ENCODE measurements at regions not wholly inside any gene's neighbourhood (a gene's known extent, or its start where the extent isn't known, plus 50 kb on each side); places are given as distances from the start of the nearest gene placed in this dataset.
"Not testable (repeated sequence)": the region's sequence is repeated elsewhere in the genome, so short reads cannot be mapped to it uniquely, and the experiment has no call there.

GRCh38 chr5:34188001-34188822 lies 145.2 kb upstream of the C1QTNF3 start:
- peak; percentile 75 for DNase-seq (ENCODE audit: low spot score)

GRCh38 chr5:34189246-34189645 lies 146.2 kb upstream of the C1QTNF3 start:
- not testable (repeated sequence) for DNase-seq (ENCODE audit: low spot score)

GRCh38 chr5:34189752-34190411 lies 146.9 kb upstream of the C1QTNF3 start:
- peak; percentile 52 for DNase-seq (ENCODE audit: low spot score)

- DNase-seq (ENCODE audit: low spot score) = peak; percentile 38
These were observed 147.5 kb upstream of the C1QTNF3 start for GRCh38 chr5:34190466-34190865.

GRCh38 chr5:34191279-34191744 lies 148.3 kb upstream of the C1QTNF3 start:
- peak; percentile 28 for DNase-seq (ENCODE audit: low spot score)

GRCh38 chr5:34192064-34192922 lies 149.3 kb upstream of the C1QTNF3 start:
- DNase-seq (ENCODE audit: low spot score) = peak; percentile 49

GRCh38 chr5:34192923-34193262 lies 149.9 kb upstream of the C1QTNF3 start:
- DNase-seq (ENCODE audit: low spot score) = not testable (repeated sequence)

- not testable (repeated sequence) for DNase-seq (ENCODE audit: low spot score)
These were observed 150.3 kb upstream of the C1QTNF3 start for GRCh38 chr5:34193297-34193696.

GRCh38 chr5:34193804-34194203 lies 150.8 kb upstream of the C1QTNF3 start:
- peak; percentile 25 for DNase-seq (ENCODE audit: low spot score)

- not testable (repeated sequence) for DNase-seq (ENCODE audit: low spot score)
These were observed 153.1 kb upstream of the C1QTNF3 start for GRCh38 chr5:34196091-34196490.

- not testable (repeated sequence) for DNase-seq (ENCODE audit: low spot score)
These were observed 162.3 kb upstream of the C1QTNF3 start for GRCh38 chr5:34205347-34205746.

- DNase-seq (ENCODE audit: low spot score) = peak; percentile 4
These were observed 174.4 kb upstream of the C1QTNF3 start for GRCh38 chr5:34217386-34217785.

- DNase-seq (ENCODE audit: low spot score) = not testable (repeated sequence)
These were observed 178.5 kb upstream of the C1QTNF3 start for GRCh38 chr5:34221329-34222073.

- DNase-seq (ENCODE audit: low spot score) = not testable (repeated sequence)
These were observed 180.1 kb upstream of the C1QTNF3 start for GRCh38 chr5:34223158-34223557.

- DNase-seq (ENCODE audit: low spot score) = not testable (repeated sequence)
These were observed 187.4 kb upstream of the C1QTNF3 start for GRCh38 chr5:34230402-34230801.

- not testable (repeated sequence) for DNase-seq (ENCODE audit: low spot score)
These were observed 200.8 kb upstream of the C1QTNF3 start for GRCh38 chr5:34243802-34244201.

- peak; percentile 57 for DNase-seq (ENCODE audit: low spot score)
These were observed 201.4 kb upstream of the C1QTNF3 start for GRCh38 chr5:34244281-34245031.

- not testable (repeated sequence) for DNase-seq (ENCODE audit: low spot score)
These were observed 202.0 kb upstream of the C1QTNF3 start for GRCh38 chr5:34245032-34245394.

GRCh38 chr5:34245813-34246212 lies 202.8 kb upstream of the C1QTNF3 start:
- peak; percentile 15 for DNase-seq (ENCODE audit: low spot score)

GRCh38 chr5:34258598-34258997 lies 215.6 kb upstream of the C1QTNF3 start:
- not testable (repeated sequence) for DNase-seq (ENCODE audit: low spot score)

GRCh38 chr5:34261020-34261419 lies 218.0 kb upstream of the C1QTNF3 start:
- DNase-seq (ENCODE audit: low spot score) = not testable (repeated sequence)

Data from H4 (cell line).